ENCODE measurements at regions not wholly inside any gene's neighbourhood (a gene's known extent, or its start where the extent isn't known, plus 50 kb on each side); places are given as distances from the start of the nearest gene placed in this dataset.

GRCh38 chr10:55353414-55353813 is 552.4 kb upstream of the PCDH15 start:
- no peak for DNase-seq

DNA sequence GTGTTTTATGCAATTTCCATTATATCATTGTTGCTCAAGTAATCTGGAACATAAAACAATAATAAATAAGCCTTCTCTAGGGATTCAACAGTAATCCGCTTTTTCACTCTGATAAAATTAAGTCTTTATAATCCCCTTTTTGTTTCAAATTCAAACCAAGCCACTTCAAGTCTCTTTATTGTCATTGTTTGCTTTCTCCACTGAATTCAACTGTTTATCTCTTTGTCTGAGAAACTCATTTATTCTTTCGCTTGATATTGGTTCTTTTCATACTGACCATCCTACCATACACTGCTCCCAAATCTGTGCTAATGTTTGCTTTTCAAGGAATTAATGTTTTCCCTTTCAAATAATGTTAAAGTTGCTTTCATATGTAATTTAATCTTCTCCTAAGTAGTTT is 550.4 kb upstream of the PCDH15 start:
- no peak for DNase-seq

DNA sequence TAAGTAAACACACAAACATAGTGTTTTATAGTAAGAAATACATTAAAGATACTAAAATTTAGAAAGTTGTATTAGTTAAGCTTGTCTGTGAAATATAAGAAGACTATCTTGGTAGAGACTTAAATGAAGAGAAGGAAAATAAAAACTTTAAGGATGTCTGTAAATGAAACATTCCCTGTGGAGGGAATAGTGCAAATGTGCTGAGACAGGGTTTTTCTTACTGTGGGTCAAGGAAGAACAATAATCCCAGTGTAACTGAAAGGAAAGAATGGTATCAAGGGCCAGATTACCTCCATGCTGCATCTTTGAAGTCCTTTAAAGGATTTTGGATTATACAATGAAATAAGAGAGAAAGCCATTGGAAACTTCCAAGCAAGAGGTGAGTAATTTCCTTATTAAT is 547.5 kb upstream of the PCDH15 start:
- no peak for DNase-seq

DNA sequence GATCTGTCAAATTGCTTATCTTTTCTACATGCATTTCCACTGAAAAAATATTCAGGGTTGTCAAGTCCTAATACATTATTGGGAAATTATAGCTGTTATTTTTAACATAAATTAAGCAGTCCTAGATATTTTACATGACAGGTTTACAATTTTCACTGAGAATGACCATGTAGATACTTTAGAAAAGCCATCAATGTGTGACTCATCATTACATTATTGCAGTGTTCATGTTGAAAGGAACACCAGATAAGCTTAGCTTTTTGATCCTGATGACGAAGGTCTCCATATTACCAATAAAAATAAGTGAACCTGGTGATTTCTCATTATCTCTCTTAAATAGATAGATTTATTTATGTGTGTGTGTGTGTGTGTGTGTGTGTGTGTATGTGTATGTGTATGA is 529.5 kb upstream of the PCDH15 start:
- no peak for DNase-seq

GRCh38 chr10:55329796-55330195 is 528.8 kb upstream of the PCDH15 start:
- DNase-seq, result no peak

DNA sequence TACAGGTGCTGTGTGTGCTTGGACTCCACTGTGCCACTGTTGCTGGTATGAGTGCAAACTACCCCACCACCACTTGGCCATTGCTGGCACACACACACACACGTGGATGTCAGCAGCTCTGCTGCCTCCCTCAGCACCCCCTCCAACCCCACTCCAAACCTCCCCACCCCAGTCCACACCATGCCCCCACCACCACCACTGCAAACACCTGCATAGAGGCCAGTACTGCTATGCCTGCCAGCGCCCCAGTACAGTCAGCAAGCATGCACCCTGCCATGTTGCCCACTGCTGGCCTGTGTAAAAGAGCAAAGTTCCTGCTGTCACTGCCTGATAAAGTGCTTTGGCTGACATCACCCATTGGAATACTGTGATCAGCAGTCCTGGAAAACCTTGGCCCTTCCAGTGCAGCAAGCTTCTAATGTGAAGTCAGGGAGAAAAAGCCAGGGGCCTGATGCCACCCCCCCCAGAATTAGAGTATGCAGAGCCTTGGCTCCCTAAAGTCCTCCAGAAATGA is 519.2 kb upstream of the PCDH15 start:
- no peak for DNase-seq

GRCh38 chr10:55311848-55312635 is 511.0 kb upstream of the PCDH15 start:
- DNase-seq, result no peak

GRCh38 chr10:55310143-55310542 is 509.1 kb upstream of the PCDH15 start:
- no peak for DNase-seq

DNA sequence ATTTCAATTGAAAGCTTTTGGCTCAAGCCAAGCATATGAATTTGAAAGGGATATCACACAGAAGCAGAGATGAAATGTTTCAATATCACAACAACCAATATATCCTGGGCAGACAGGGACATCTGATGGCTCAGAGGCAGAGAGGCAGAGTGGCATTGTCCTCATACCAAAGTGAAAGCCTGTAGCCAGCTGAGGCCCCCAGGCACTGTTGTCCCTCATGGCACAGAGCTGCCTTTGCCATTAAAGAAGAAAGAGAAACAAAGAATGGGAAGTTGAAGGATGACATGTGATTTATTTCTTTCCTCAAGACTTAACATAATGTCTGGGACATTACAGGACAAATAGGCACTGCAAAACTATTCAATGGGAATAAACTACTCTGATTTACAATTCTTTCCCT is 504.3 kb upstream of the PCDH15 start:
- no peak for DNase-seq

GRCh38 chr10:55287346-55287745 is 486.3 kb upstream of the PCDH15 start:
- no peak for DNase-seq

- no peak for DNase-seq
Observed at GRCh38 chr10:55283031-55283430, 482.0 kb upstream of the PCDH15 start.

GRCh38 chr10:55280696-55281095 is 479.7 kb upstream of the PCDH15 start:
- DNase-seq, result no peak

- no peak for DNase-seq
Observed at GRCh38 chr10:55277549-55277948, 476.5 kb upstream of the PCDH15 start.

GRCh38 chr10:55274367-55274766 is 473.3 kb upstream of the PCDH15 start:
- DNase-seq, result no peak

GRCh38 chr10:55273946-55274345 is 472.9 kb upstream of the PCDH15 start:
- no peak for DNase-seq

DNA sequence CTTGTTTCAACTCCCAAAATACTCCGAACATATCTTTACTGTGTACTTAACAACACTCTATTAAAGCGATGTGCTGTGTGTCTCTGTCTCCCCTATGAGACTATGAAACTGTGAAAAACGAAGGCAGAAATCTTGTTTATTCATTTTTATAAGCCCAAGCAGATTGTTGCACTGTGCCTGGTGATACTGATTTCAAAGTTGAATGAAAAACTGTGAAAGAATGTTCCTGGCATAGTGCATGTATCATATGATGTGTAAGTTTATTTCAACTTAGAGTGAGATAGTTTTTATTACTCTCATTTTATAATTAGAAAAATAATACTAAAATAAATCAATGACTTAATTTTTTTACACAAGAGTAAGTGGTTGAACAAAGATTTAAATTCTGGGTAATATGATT is 471.9 kb upstream of the PCDH15 start:
- no peak for DNase-seq

DNA sequence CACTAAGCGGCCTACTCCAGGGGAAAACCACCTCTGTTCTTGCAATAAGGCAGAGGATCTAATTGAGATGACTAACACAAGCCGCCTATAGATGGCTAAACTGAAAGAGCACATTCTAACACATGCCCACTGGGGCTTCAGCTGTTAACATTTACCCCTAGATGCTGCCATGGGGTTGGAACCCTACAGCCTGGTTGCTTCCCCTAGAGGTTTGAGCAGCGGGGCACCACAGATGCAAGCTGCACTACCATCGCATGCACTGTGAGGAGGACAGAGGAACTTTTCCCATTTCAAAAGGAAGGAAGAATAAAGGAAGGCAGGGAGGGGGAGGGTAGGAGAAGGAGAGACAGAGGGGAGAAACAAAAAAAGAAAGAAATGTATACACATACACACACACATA is 465.8 kb upstream of the PCDH15 start:
- DNase-seq, result no peak

DNA sequence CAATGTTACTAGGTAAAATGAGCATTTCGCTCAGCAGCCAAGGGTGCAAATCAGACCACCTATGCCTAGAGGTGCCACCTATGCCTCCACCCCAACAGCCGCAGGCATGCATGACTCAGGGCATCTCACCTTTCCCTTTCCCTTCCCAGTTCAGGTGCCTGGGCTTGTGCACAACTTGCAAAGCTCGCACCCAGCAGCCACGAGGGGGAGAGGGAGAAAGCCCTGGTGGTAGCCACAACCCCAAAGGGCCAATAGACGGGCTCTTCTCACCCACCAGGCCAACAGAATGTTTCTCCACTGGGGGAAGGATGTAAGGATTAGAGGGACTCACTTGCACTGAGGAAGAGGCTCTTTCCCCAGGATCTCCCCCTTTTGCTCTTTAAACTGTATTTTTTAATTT is 462.3 kb upstream of the PCDH15 start:
- DNase-seq, result no peak

- no peak for DNase-seq
Observed at GRCh38 chr10:55242544-55242943, 441.5 kb upstream of the PCDH15 start.

GRCh38 chr10:55237462-55237861 is 436.4 kb upstream of the PCDH15 start:
- DNase-seq, result no peak

GRCh38 chr10:55233505-55233904 is 432.5 kb upstream of the PCDH15 start:
- DNase-seq, result no peak

GRCh38 chr10:55233090-55233489 is 432.1 kb upstream of the PCDH15 start:
- no peak for DNase-seq

- no peak for DNase-seq
Observed at GRCh38 chr10:55232553-55232952, 431.5 kb upstream of the PCDH15 start.

- DNase-seq, result no peak
Observed at GRCh38 chr10:55227967-55228366, 426.9 kb upstream of the PCDH15 start.
